ENCODE measurements at regions not wholly inside any gene's neighbourhood (a gene's known extent, or its start where the extent isn't known, plus 50 kb on each side); places are given as distances from the start of the nearest gene placed in this dataset.
"Not testable (repeated sequence)": the region's sequence is repeated elsewhere in the genome, so short reads cannot be mapped to it uniquely, and the experiment has no call there.

GRCh38 chr7:52775876-52776275, 259.6 kb upstream of the POM121L12 start:
- DNase-seq = no peak

- no peak for DNase-seq
Observed at GRCh38 chr7:52771177-52771576, 264.3 kb upstream of the POM121L12 start.

DNA sequence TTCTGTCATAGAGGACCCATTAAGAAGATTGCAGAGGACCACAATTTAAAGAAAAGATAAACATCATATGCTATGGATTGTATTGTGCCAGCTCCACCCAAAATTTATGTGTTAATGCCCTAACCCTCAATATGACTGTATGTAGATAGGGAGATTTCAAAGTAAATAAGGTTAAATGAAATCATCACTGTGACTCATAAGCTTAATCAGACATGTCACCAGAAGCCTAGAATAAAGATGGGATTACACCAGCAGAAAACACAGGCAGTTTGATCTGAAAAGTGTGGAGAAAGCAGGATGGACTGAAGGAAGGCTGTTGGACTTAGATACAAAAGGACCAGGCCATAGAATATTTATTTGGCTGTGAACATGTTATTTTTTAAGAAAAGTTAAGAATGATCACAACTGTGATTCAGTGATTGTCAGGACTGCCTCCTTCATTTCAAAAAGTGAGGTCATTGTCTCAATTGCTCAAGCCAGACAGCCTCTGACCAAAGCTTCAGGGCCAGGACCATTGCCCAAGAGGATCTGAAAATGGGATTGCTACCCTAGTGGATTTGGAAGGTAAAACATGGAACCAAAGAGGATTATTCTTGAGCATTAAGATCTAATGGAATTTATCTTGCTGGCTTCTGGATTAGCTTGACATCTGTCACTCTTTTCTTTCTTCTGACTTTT, 270.8 kb upstream of the POM121L12 start:
- no peak for DNase-seq

- no peak for DNase-seq
Observed at GRCh38 chr7:52758356-52758755, 277.1 kb upstream of the POM121L12 start.

- DNase-seq = no peak
Observed at GRCh38 chr7:52753855-52754254, 281.6 kb upstream of the POM121L12 start.

DNA sequence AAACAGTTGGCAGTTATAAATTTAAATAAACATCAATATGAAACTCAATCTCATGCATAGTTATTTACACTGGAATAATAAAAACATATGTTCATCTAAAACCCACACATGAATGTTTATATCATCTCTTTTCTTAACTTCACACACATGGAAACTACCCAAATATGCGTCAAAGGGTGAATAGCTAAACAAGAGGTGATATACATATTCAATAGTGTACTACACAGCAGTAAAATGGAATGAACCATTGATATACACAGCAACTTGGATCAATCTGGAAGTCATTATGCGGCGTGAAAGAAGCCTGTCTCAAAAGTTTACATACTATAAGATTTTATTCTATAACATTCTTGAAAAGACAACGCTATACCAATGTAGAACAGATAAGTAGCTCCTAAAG, 282.5 kb upstream of the POM121L12 start:
- DNase-seq = no peak

- no peak for DNase-seq
Observed at GRCh38 chr7:52749880-52750279, 285.6 kb upstream of the POM121L12 start.

- no peak for DNase-seq
Observed at GRCh38 chr7:52747817-52748216, 287.6 kb upstream of the POM121L12 start.

DNA sequence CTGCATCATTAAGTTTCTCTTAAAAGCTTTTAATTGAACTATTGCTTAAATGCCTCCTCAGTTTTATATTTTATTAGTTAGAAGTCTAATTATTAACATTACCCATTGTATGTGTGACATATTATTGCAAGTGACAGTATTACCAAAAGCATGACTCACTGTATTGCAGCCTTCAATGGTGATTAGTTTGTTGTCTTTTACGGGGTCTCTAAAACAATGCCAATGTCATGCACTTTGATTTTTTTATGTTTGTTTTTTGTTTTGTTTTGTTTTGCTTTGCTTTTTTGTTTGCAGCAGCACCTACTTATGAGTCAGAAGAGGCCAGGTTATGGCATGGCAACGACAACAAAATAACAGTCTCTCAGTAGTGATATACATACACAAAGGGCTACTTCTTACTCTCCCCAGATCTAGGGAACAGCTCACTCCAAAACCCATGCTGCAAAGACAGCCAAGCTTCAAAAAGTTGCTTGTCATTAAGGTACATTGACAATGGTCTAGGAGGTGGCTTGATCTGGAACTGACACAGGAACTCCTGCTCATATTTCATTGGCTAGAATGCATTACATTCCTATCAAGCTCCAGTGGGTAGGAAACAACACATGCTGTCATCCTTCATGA, 293.7 kb upstream of the POM121L12 start:
- DNase-seq = no peak

DNA sequence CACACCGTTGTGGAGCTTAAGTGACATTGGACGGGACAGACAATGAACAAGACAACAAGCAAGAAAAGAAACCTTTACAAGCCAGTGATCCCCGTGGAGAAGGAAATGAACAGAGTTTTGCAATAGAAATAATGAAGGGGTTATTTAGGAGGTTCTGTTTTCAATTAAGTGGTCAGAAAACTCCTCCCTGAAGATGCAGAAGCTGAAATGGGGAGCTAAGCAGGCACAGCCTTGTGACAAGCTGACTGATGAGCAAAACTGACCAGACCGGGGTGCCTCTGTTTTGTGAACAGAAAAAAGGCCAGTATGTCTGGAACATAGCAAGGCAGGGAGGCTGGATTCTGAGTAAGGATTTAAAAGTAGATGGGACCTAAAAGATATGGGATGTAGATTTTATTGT, 299.8 kb upstream of the POM121L12 start:
- DNase-seq = no peak

GRCh38 chr7:52728683-52729082, 306.8 kb upstream of the POM121L12 start:
- not testable (repeated sequence) for DNase-seq

DNA sequence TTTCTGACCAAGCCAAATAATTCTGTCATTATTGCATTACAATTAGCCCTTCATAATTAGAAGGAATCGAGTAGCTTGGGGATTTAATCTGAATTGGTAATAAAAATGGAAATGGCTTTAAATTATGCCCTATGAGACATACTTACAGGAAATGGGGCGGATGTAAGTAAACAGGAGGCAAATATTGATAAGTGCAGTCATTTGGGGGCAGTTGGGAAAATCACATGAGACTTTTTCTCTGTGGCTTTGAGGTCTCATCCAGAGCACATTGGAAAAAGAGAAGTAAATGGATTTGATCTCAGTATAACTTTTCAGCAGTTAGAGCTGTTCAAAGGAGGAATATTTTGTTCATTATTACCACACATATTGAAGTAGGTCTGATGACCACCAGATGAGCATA, 307.8 kb upstream of the POM121L12 start:
- DNase-seq = no peak

DNA sequence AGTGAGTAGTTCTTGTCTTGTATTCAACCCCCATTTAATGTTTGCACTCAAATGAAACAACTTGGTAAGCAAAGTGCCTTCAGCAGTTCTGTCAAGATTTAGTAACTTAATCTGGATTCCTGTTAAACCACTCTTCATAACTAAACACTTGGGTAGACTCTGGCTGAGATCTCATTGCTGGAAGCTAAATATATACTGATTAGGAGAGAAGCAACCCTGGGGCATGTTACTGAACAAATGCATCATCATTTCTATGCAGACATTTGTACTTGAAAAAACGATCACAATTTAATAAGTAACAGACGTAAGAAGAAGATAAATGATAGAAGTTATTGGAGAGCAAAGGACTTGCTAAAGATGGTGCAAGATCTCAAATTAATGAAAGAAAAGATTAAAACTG, 308.4 kb upstream of the POM121L12 start:
- no peak for DNase-seq

DNA sequence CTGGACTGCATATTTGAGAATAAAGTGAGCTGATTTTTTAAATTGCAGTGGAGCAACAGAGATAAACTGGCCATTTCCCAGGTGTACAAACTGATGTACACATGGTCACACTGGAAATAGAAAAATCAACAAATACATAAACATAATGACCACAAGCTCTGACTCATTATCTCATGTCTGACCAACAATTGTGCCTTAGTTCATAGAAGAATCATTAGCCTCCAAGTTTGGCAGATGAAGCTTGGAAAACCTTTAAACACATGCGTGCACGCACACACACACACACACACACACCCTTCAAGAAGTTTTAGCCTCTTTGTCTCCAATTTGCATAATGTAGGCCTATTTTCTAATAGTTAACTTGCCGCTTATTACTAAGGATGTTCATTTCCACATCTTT, 308.9 kb upstream of the POM121L12 start:
- DNase-seq = no peak

DNA sequence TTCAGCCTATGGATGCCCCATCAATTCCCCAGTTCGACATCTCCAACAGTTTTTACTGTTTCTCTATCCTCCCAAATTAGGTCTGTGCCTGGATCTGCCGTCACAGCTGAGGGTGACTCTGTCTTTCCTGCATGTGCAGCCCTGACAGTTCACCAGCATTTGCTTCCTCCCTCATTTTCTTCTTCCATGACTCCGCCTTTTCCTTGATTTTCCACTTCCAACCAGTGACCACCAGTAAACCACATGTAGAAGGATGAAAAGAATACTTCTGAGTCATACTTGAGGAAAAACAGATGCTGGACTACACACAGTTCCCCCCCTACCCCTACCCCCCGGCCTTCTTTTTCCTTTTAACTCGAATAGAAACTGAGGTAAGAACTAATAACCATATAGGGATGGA, 311.8 kb upstream of the POM121L12 start:
- DNase-seq = no peak

DNA sequence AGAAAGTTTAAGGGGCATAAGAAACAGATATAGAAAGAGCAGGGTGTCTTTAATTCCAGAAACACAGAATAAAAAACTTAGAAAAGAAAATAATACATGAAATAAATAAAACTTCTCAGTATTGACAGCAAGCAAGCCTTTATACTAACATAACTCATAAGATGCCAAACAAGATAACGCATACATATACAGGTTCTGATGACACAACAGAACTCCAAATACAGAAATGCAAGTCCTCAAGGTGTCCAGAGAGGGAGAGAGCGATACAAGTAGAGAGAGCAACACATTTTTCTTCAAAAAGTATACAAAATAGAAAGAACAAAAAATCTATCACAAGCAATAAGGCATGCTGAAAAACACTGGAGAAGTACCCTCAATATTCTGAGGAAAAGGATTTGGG, 314.6 kb upstream of the POM121L12 start:
- no peak for DNase-seq

DNA sequence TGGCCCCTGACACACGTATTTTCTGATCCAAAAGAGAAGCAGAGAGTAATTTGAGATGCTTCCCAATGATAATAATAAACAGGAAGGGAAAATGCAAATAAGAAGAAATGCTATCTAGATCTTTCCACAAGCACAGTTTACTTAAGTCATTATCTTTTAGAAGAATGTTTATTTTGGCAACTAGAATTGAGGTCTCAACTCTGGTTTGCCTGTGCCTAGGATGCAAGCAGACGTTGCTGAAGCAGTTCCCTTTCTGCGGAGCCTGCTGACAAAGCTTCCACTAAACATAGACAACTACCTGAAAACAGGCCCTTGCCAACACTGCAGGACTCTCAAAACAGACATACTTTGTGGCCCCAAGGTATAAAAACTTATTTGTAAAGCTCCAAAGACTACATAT, 315.8 kb upstream of the POM121L12 start:
- no peak for DNase-seq

GRCh38 chr7:52715701-52716100, 319.7 kb upstream of the POM121L12 start:
- DNase-seq = no peak

GRCh38 chr7:52712938-52713337, 322.5 kb upstream of the POM121L12 start:
- no peak for DNase-seq

- no peak for DNase-seq
Observed at GRCh38 chr7:52711951-52712350, 323.5 kb upstream of the POM121L12 start.

- DNase-seq = no peak
Observed at GRCh38 chr7:52708846-52709245, 326.6 kb upstream of the POM121L12 start.

- no peak for DNase-seq
Observed at GRCh38 chr7:52705768-52706167, 329.7 kb upstream of the POM121L12 start.

- DNase-seq = no peak
Observed at GRCh38 chr7:52700349-52700748, 335.1 kb upstream of the POM121L12 start.

DNA sequence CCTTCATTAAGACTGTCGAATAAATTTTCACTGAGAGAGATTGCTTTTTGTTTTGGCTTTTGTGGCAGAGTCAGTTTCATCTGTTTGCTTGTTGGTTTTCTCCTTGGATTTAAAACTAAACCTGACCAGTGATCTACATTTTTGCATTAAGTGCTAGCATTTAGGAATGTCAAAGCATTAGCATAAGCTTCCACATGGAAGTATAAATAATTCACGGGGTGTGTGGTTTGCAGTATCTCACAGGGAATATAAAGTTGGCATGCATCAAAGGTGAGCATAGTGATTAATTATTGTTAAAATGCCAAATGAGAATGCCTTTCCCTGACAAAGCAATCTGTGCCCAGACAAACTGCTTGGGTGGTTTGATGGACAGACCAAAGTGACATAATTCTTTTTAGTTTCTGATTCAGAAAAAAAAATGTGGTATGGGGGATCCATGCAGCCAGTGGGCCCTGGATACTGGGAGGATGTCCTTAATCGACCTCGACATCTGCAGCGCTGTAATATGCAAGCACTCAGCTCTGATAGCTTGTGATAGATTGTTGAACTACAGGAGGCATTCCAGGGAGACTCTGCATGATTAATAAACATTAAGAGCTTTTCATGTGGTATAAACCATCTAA, 339.3 kb upstream of the POM121L12 start:
- no peak for DNase-seq

DNA sequence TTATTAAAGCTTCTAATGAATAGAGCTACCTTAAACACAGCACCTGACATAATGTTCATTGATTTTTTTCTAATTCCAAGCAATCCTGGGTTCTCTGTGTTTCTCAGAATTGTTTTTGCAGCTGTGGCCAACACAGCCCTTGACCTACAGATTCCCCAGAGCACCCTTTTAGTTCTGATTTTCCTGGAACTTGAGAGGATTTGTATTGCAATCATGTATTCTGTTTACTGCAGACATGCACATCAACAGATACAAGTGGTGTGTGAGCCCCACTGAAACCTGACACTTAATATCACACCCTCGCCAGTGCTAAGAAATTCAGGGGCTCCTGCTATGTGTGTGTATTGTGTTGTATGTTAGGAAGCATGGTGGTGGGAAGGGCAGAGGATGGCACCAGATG, 344.2 kb upstream of the POM121L12 start:
- no peak for DNase-seq

Data from right forelimb (tissue), 1 donor.